ENCODE measurements at regions not wholly inside any gene's neighbourhood (a gene's known extent, or its start where the extent isn't known, plus 50 kb on each side); places are given as distances from the start of the nearest gene placed in this dataset.

GRCh38 chr12:24446287-24446686, 496.8 kb upstream of the SOX5 start:
- DNase-seq (ENCODE audit: low spot score): no peak
- Mint-ChIP-seq H3K4me3 (ENCODE audit: low read depth) (no peak overlapping the region), H3K27me3 (ENCODE audit: low read depth) (no peaks in the 10 kb centered on the region), H3K4me1 (ENCODE audit: low read depth) (no peaks in the 10 kb centered on the region), H3K27ac (no peak overlapping the region), H3K36me3 (ENCODE audit: low read depth) (no peaks in the 10 kb centered on the region), H3K9me3 (no peaks in the 10 kb centered on the region)
- intact Hi-C loops (cut with micrococcal nuclease): no loop called here

- no peak overlapping the region for H3K27ac Mint-ChIP-seq
- no peaks in the 10 kb centered on the region for H3K4me1 Mint-ChIP-seq (ENCODE audit: low read depth)
- intact Hi-C loops (cut with micrococcal nuclease): no loop called here
- DNase-seq (ENCODE audit: low spot score): no peak
- no peaks in the 10 kb centered on the region for H3K27me3 Mint-ChIP-seq (ENCODE audit: low read depth)
- no peaks in the 10 kb centered on the region for H3K9me3 Mint-ChIP-seq
- no peak overlapping the region for H3K4me3 Mint-ChIP-seq (ENCODE audit: low read depth)
- H3K36me3 Mint-ChIP-seq (ENCODE audit: low read depth): no peaks in the 10 kb centered on the region
Measured at GRCh38 chr12:24444634-24445033, 495.2 kb upstream of the SOX5 start.

GRCh38 chr12:24441458-24441857, 492.0 kb upstream of the SOX5 start:
- no peaks in the 10 kb centered on the region for H3K27me3 Mint-ChIP-seq (ENCODE audit: low read depth)

GRCh38 chr12:24436667-24437066, 487.2 kb upstream of the SOX5 start:
- intact Hi-C loops (cut with micrococcal nuclease): no loop called here
- Mint-ChIP-seq H3K27me3 (ENCODE audit: low read depth) (no peaks in the 10 kb centered on the region), H3K4me1 (ENCODE audit: low read depth) (no peaks in the 10 kb centered on the region), H3K4me3 (ENCODE audit: low read depth) (no peak overlapping the region), H3K27ac (no peak overlapping the region), H3K36me3 (ENCODE audit: low read depth) (no peaks in the 10 kb centered on the region), H3K9me3 (no peaks in the 10 kb centered on the region)
- DNase-seq (ENCODE audit: low spot score): no peak

More at GRCh38 chr12:24441458-24441857, 492.0 kb upstream of the SOX5 start:
- H3K4me1 Mint-ChIP-seq (ENCODE audit: low read depth): no peaks in the 10 kb centered on the region
- H3K27ac Mint-ChIP-seq: no peak overlapping the region
- H3K36me3 Mint-ChIP-seq (ENCODE audit: low read depth): no peaks in the 10 kb centered on the region
- no peak for DNase-seq (ENCODE audit: low spot score)
- no peak overlapping the region for H3K4me3 Mint-ChIP-seq (ENCODE audit: low read depth)
- no peaks in the 10 kb centered on the region for H3K9me3 Mint-ChIP-seq
- intact Hi-C loops (cut with micrococcal nuclease): no loop called here

GRCh38 chr12:24431872-24432271, 482.4 kb upstream of the SOX5 start:
- H3K4me1 Mint-ChIP-seq (ENCODE audit: low read depth): no peaks in the 10 kb centered on the region
- H3K27ac Mint-ChIP-seq: no peak overlapping the region
- no peaks in the 10 kb centered on the region for H3K9me3 Mint-ChIP-seq
- intact Hi-C loops (cut with micrococcal nuclease): no loop called here
- H3K4me3 Mint-ChIP-seq (ENCODE audit: low read depth): no peak overlapping the region
- H3K27me3 Mint-ChIP-seq (ENCODE audit: low read depth): no peaks in the 10 kb centered on the region
- H3K36me3 Mint-ChIP-seq (ENCODE audit: low read depth): no peaks in the 10 kb centered on the region
- no peak for DNase-seq (ENCODE audit: low spot score)

- intact Hi-C loops (cut with micrococcal nuclease): no loop called here
- Mint-ChIP-seq H3K9me3 (no peaks in the 10 kb centered on the region), H3K4me3 (ENCODE audit: low read depth) (no peak overlapping the region), H3K27ac (no peak overlapping the region), H3K36me3 (ENCODE audit: low read depth) (no peaks in the 10 kb centered on the region), H3K27me3 (ENCODE audit: low read depth) (no peaks in the 10 kb centered on the region), H3K4me1 (ENCODE audit: low read depth) (peaks cover 8% of the 10 kb centered on the region)
- no peak for DNase-seq (ENCODE audit: low spot score)
Measured at GRCh38 chr12:24427776-24428175, 478.3 kb upstream of the SOX5 start.

GRCh38 chr12:24425601-24425970, 476.1 kb upstream of the SOX5 start:
- intact Hi-C loops (cut with micrococcal nuclease): no loop called here
- no peaks in the 10 kb centered on the region for H3K36me3 Mint-ChIP-seq (ENCODE audit: low read depth)
- no peaks in the 10 kb centered on the region for H3K27me3 Mint-ChIP-seq (ENCODE audit: low read depth)
- H3K4me3 Mint-ChIP-seq (ENCODE audit: low read depth): no peak overlapping the region
- H3K27ac Mint-ChIP-seq: no peak overlapping the region
- no peaks in the 10 kb centered on the region for H3K9me3 Mint-ChIP-seq
- peaks cover 8% of the 10 kb centered on the region for H3K4me1 Mint-ChIP-seq (ENCODE audit: low read depth)
- no peak for DNase-seq (ENCODE audit: low spot score)

GRCh38 chr12:24424889-24425600, 475.6 kb upstream of the SOX5 start:
- H3K36me3 Mint-ChIP-seq (ENCODE audit: low read depth): no peaks in the 10 kb centered on the region
- H3K4me3 Mint-ChIP-seq (ENCODE audit: low read depth): no peak overlapping the region
- H3K4me1 Mint-ChIP-seq (ENCODE audit: low read depth): peaks cover 8% of the 10 kb centered on the region
- no peak overlapping the region for H3K27ac Mint-ChIP-seq
- intact Hi-C loops (cut with micrococcal nuclease): no loop called here
- no peaks in the 10 kb centered on the region for H3K27me3 Mint-ChIP-seq (ENCODE audit: low read depth)
- no peaks in the 10 kb centered on the region for H3K9me3 Mint-ChIP-seq
- DNase-seq (ENCODE audit: low spot score): no peak

GRCh38 chr12:24424376-24424775, 474.9 kb upstream of the SOX5 start:
- no peak overlapping the region for H3K4me3 Mint-ChIP-seq (ENCODE audit: low read depth)
- H3K9me3 Mint-ChIP-seq: no peaks in the 10 kb centered on the region
- intact Hi-C loops (cut with micrococcal nuclease): no loop called here
- H3K4me1 Mint-ChIP-seq (ENCODE audit: low read depth): peaks cover 8% of the 10 kb centered on the region
- H3K36me3 Mint-ChIP-seq (ENCODE audit: low read depth): no peaks in the 10 kb centered on the region
- H3K27me3 Mint-ChIP-seq (ENCODE audit: low read depth): no peaks in the 10 kb centered on the region
- no peak overlapping the region for H3K27ac Mint-ChIP-seq
- DNase-seq (ENCODE audit: low spot score): no peak

GRCh38 chr12:24423611-24424010, 474.1 kb upstream of the SOX5 start:
- peaks cover 8% of the 10 kb centered on the region for H3K4me1 Mint-ChIP-seq (ENCODE audit: low read depth)
- no peaks in the 10 kb centered on the region for H3K9me3 Mint-ChIP-seq
- intact Hi-C loops (cut with micrococcal nuclease): no loop called here
- no peaks in the 10 kb centered on the region for H3K27me3 Mint-ChIP-seq (ENCODE audit: low read depth)
- H3K27ac Mint-ChIP-seq: no peak overlapping the region
- H3K36me3 Mint-ChIP-seq (ENCODE audit: low read depth): no peaks in the 10 kb centered on the region
- no peak for DNase-seq (ENCODE audit: low spot score)
- no peak overlapping the region for H3K4me3 Mint-ChIP-seq (ENCODE audit: low read depth)

- Mint-ChIP-seq H3K36me3 (ENCODE audit: low read depth) (no peaks in the 10 kb centered on the region), H3K4me1 (ENCODE audit: low read depth) (peaks cover 8% of the 10 kb centered on the region)
- intact Hi-C loops (cut with micrococcal nuclease): no loop called here
Measured at GRCh38 chr12:24421759-24422158, 472.3 kb upstream of the SOX5 start.

GRCh38 chr12:24418157-24418556, 468.7 kb upstream of the SOX5 start:
- H3K36me3 Mint-ChIP-seq (ENCODE audit: low read depth): no peaks in the 10 kb centered on the region
- H3K9me3 Mint-ChIP-seq: no peaks in the 10 kb centered on the region
- H3K27me3 Mint-ChIP-seq (ENCODE audit: low read depth): no peaks in the 10 kb centered on the region
- no peak overlapping the region for H3K27ac Mint-ChIP-seq
- no peaks in the 10 kb centered on the region for H3K4me1 Mint-ChIP-seq (ENCODE audit: low read depth)
- intact Hi-C loops (cut with micrococcal nuclease): no loop called here
- no peak for DNase-seq (ENCODE audit: low spot score)
- no peak overlapping the region for H3K4me3 Mint-ChIP-seq (ENCODE audit: low read depth)

More at GRCh38 chr12:24421759-24422158, 472.3 kb upstream of the SOX5 start:
- no peak for DNase-seq (ENCODE audit: low spot score)
- H3K4me3 Mint-ChIP-seq (ENCODE audit: low read depth): no peak overlapping the region
- no peak overlapping the region for H3K27ac Mint-ChIP-seq
- H3K27me3 Mint-ChIP-seq (ENCODE audit: low read depth): no peaks in the 10 kb centered on the region
- H3K9me3 Mint-ChIP-seq: no peaks in the 10 kb centered on the region

GRCh38 chr12:24416423-24417109, 467.1 kb upstream of the SOX5 start:
- no peak overlapping the region for H3K27ac Mint-ChIP-seq
- H3K27me3 Mint-ChIP-seq (ENCODE audit: low read depth): peaks cover 4% of the 10 kb centered on the region
- intact Hi-C loops (cut with micrococcal nuclease): no loop called here

More at GRCh38 chr12:24416423-24417109, 467.1 kb upstream of the SOX5 start:
- Mint-ChIP-seq H3K4me3 (ENCODE audit: low read depth) (no peak overlapping the region), H3K36me3 (ENCODE audit: low read depth) (no peaks in the 10 kb centered on the region), H3K4me1 (ENCODE audit: low read depth) (no peaks in the 10 kb centered on the region), H3K9me3 (no peaks in the 10 kb centered on the region)
- no peak for DNase-seq (ENCODE audit: low spot score)

Data from activated T-helper 2 cell treated with anti-CD3 and anti-CD28 coated beads, Interferon-gamma antibody, Interleukin-2, Interleukin-4, amounts not matched to agents 10 μg/mL and 5 μg/mL and 100 μg/mL, durations not matched to agents 14 hours and 24 hours and 36 hours (primary cell).